ENCODE measurements at regions not wholly inside any gene's neighbourhood (a gene's known extent, or its start where the extent isn't known, plus 50 kb on each side); places are given as distances from the start of the nearest gene placed in this dataset.

DNA sequence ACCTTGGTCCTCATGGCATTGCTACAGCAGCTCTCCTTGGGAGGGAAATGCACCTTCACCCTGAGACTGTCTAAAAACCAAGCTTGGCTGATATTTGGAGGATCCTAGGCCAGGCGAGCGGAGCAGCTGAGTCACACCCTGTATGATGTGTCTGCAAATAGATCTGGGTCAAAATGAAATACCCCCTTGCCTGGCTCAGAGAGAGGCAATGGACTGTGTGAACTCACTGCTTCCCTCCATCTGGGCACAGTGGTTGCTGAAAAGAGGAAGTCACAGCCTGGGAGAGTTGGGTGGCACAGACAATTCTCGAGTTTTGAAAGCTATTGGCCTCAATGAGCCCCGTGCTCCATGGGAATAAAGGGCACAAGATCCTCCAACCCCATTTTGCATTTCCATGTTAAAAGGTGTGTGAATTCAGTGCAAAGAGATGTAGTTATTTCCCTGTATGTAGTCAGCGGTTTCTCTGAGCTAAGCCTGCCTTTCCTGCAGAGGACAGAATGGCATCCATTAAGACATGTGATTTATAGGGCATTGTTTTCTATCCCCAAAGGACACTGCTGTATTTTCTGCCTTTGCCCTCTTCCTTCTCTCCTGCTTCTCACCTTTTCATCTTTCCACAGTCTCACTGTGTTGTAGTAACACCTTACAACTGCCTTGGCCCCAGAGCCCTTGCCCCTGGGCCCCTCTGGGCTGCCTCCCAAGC, 177.2 kb downstream of the GADD45G start:
- DNase-seq: no peak
- H3K36me3 ChIP-seq (replicated peaks): no peaks in the 10 kb centered on the region
- no peaks in the 10 kb centered on the region for H3K27me3 ChIP-seq (replicated peaks)
- TF ChIP-seq, protein P1, sequence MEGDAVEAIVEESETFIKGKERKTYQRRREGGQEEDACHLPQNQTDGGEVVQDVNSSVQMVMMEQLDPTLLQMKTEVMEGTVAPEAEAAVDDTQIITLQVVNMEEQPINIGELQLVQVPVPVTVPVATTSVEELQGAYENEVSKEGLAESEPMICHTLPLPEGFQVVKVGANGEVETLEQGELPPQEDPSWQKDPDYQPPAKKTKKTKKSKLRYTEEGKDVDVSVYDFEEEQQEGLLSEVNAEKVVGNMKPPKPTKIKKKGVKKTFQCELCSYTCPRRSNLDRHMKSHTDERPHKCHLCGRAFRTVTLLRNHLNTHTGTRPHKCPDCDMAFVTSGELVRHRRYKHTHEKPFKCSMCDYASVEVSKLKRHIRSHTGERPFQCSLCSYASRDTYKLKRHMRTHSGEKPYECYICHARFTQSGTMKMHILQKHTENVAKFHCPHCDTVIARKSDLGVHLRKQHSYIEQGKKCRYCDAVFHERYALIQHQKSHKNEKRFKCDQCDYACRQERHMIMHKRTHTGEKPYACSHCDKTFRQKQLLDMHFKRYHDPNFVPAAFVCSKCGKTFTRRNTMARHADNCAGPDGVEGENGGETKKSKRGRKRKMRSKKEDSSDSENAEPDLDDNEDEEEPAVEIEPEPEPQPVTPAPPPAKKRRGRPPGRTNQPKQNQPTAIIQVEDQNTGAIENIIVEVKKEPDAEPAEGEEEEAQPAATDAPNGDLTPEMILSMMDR (IDR thresholded peaks at IDR 0.05; ENCODE audit: low read depth, low read length, missing control alignments): no peak
- no peak overlapping the region for H3K27ac ChIP-seq
- in situ Hi-C loops (cut with HindIII; ENCODE audit: low pct_ligation_motif_present, low sequenced_read_pairs): no loop called here
- no peak overlapping the region for H3K4me3 ChIP-seq (ENCODE audit: low read depth, low read length)

DNA sequence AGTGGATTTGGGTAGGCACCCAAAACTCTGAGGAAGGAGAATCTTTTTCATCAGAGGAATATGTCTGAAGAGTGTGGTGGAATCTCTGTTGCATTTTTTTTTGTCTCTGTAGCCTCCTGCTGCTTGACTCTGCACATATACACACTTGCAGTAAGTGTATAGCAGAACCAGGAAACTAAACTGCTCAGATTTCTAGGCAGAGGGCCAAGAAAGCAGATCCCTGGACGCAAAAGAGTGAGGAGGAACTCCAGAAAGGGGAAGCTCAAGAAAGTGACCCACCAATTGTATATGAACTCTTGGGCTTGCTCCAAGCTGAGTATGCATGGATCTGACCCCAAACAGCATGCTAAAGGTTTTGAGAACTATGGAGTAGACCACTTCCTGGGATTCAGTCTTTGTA, 181.8 kb downstream of the GADD45G start:
- H3K36me3 ChIP-seq (replicated peaks): no peaks in the 10 kb centered on the region
- no peak overlapping the region for H3K27ac ChIP-seq
- no peak for DNase-seq
- H3K4me3 ChIP-seq (ENCODE audit: low read depth, low read length): no peak overlapping the region
- TF ChIP-seq, protein P1 (IDR thresholded peaks at IDR 0.05; ENCODE audit: low read depth, low read length, missing control alignments): no peak
- H3K27me3 ChIP-seq (replicated peaks): no peaks in the 10 kb centered on the region
- in situ Hi-C loops (cut with HindIII; ENCODE audit: low pct_ligation_motif_present, low sequenced_read_pairs): no loop called here

DNA sequence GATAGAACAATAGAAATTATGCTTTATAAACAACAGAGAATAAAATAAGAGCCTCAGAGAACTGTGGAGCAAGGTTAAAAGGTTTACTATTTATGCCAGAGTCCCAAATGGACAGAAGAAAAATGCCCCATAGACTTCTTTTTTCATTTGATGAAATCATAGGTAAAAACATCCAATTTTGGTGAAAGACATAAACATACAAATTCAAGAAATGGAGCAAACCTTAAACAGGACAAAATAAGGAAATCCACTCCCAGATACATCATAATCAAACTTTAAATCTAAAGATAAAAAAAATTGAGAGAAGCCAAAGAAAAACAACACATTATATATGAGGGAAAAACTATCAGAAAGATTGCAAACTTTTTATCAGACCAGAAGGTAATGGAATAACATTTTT, 182.8 kb downstream of the GADD45G start:
- in situ Hi-C loops (cut with HindIII; ENCODE audit: low pct_ligation_motif_present, low sequenced_read_pairs): no loop called here
- TF ChIP-seq, protein P1 (IDR thresholded peaks at IDR 0.05; ENCODE audit: low read depth, low read length, missing control alignments): no peak
- no peak for DNase-seq
- H3K27ac ChIP-seq: no peak overlapping the region
- H3K36me3 ChIP-seq (replicated peaks): no peaks in the 10 kb centered on the region
- no peak overlapping the region for H3K4me3 ChIP-seq (ENCODE audit: low read depth, low read length)
- no peaks in the 10 kb centered on the region for H3K27me3 ChIP-seq (replicated peaks)

DNA sequence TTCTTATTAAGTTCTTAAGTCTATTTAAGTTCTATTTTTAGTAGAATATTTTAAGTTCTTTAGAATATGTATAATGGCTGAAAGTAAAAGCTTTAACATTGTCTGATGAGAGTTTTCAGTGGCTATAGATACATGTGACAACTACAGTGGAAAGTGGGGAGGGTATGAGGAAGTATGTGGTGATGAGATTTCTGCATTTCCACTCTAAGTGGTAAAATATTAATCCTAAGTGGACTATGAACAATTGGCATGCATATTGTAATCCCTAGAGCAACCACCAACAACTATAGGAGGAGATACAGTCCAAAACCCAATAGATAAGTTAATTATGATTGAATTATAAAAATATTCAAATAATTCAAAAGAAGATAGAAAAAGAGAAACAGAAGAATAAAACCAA, 183.6 kb downstream of the GADD45G start:
- no peak overlapping the region for H3K27ac ChIP-seq
- in situ Hi-C loops (cut with HindIII; ENCODE audit: low pct_ligation_motif_present, low sequenced_read_pairs): no loop called here
- no peaks in the 10 kb centered on the region for H3K36me3 ChIP-seq (replicated peaks)
- H3K27me3 ChIP-seq (replicated peaks): no peaks in the 10 kb centered on the region
- no peak overlapping the region for H3K4me3 ChIP-seq (ENCODE audit: low read depth, low read length)
- no peak for DNase-seq
- TF ChIP-seq, protein P1 (IDR thresholded peaks at IDR 0.05; ENCODE audit: low read depth, low read length, missing control alignments): no peak

DNA sequence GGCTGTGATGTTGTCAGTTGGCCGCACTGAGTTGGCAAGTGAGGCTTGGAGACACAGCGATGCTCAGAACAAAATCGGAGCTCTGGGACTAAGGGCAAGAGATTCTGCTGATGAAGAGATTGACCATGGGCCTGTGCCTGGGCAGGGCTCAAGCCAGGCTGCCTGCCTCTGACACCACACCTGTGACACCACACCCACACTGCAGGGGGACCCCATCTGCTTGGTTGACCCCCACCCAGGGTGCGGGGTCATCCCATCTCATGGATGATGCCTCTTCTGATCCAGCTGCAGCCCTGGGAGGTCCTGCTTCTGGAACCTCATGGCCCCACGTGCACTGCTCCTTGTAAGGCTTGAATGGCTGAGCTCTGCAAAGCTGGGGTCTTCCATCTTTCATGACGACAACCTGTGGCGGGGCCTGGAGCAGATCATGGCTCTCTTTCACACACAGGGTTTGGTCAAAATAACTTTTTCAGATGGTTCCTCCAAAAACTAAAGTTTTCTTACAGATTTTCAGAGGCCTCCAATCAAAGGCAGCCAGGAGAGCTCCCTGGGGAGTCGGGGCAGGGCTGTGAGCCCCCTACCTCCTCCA, 185.2 kb downstream of the GADD45G start:
- in situ Hi-C loops (cut with HindIII; ENCODE audit: low pct_ligation_motif_present, low sequenced_read_pairs): no loop called here
- DNase-seq: no peak

More for the DNA sequence above, 185.2 kb downstream of the GADD45G start:
- Histone ChIP-seq H3K27me3 (replicated peaks) (no peaks in the 10 kb centered on the region), H3K36me3 (replicated peaks) (no peaks in the 10 kb centered on the region), H3K4me3 (ENCODE audit: low read depth, low read length) (no peak overlapping the region), H3K27ac (no peak overlapping the region)
- TF ChIP-seq, protein P1 (IDR thresholded peaks at IDR 0.05; ENCODE audit: low read depth, low read length, missing control alignments): no peak

Data from brain microvascular endothelial cell (primary cell).